ENCODE measurements at regions not wholly inside any gene's neighbourhood (a gene's known extent, or its start where the extent isn't known, plus 50 kb on each side); places are given as distances from the start of the nearest gene placed in this dataset.

DNA sequence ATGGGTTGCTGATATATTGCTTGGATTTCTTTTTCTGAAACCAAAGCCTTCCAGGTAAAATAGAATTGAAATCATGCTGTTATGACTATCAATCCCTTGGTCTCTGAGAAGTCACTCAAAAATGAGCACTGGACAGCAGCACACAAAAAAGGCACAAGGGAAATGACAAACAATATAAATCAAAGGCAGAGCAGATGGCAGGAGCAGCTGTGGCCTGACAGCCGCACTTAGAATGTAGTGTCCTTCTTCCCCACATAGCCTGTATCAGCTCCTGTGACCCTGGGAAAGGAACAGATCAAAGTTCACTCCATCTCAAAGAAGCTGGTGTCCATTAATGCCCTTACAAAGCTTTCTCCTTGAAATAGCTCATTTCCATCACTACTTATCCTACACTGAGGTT, 326.7 kb downstream of the SUCLG1 start:
- no peak for TF ChIP-seq CTCF (conservative IDR thresholded peaks at IDR 0.05; ENCODE audit: low read depth, low read length)
- no peak for TF ChIP-seq EZH2 (IDR thresholded peaks at IDR 0.05; ENCODE audit: low read length, unreplicated experiment)
- no peak for TF ChIP-seq EZH2phosphoT487 (IDR thresholded peaks at IDR 0.05; ENCODE audit: borderline replicate concordance, low read length)
